ENCODE measurements at regions not wholly inside any gene's neighbourhood (a gene's known extent, or its start where the extent isn't known, plus 50 kb on each side); places are given as distances from the start of the nearest gene placed in this dataset.

DNA sequence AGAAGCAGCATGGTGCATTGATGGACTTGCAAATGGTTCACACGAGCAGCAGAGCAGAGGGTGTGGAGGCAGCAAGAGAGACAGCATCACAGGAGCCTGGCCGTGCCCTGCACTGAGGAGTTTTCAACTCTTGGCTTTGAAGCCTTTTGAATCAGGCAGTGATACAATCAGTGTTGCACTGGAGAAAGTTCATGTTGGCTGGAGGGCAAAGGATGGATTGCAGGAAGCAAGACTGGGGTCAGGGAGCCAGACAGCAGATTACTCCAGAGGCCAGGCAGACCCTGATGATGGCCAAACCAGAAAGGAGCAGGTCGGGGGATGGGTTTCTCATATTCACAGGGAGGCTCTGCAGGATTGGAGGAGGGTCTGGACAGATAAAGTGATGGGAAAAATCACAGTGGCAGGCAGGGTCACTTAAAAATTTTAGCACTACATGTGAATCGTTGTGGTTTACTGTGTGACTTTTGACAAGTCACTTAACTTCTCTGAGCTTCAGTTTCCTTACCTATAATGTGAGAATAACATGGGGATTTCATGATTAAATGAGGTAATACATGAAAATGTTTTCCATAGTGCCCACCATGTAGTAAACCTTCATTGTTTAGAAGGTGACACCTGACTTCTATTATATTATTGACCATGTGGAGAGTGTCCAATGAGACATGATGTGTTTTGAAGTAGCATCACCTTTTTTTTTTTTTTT, 125.3 kb downstream of the SALL1 start:
- no peak overlapping the region for H3K4me3 ChIP-seq (ENCODE audit: low read depth, low read length)
- TF ChIP-seq, protein P1, sequence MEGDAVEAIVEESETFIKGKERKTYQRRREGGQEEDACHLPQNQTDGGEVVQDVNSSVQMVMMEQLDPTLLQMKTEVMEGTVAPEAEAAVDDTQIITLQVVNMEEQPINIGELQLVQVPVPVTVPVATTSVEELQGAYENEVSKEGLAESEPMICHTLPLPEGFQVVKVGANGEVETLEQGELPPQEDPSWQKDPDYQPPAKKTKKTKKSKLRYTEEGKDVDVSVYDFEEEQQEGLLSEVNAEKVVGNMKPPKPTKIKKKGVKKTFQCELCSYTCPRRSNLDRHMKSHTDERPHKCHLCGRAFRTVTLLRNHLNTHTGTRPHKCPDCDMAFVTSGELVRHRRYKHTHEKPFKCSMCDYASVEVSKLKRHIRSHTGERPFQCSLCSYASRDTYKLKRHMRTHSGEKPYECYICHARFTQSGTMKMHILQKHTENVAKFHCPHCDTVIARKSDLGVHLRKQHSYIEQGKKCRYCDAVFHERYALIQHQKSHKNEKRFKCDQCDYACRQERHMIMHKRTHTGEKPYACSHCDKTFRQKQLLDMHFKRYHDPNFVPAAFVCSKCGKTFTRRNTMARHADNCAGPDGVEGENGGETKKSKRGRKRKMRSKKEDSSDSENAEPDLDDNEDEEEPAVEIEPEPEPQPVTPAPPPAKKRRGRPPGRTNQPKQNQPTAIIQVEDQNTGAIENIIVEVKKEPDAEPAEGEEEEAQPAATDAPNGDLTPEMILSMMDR (IDR thresholded peaks at IDR 0.05; ENCODE audit: borderline replicate concordance, insufficient read depth, low read depth, low read length): no peak

DNA sequence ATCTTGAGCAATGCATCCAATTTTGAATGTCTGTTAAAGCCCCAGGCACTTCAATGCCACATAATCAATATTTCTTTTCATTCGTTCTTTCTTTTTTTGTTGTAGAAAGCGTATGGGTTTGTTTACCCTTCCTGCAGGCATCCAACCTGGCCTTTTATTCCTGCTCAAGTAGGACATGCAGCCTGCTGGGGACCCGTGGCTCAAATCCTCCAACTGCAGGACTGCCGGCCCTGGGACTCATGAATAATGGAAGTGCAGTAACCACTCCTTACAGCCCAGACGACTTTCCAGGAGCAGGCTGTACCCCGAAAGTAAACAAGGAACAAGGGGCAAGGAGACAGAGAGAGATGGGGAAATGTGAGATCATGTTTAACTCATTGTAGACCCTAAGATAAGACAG, 126.4 kb downstream of the SALL1 start:
- TF ChIP-seq, protein P1 (IDR thresholded peaks at IDR 0.05; ENCODE audit: borderline replicate concordance, insufficient read depth, low read depth, low read length): no peak
- no peak overlapping the region for H3K4me3 ChIP-seq (ENCODE audit: low read depth, low read length)

DNA sequence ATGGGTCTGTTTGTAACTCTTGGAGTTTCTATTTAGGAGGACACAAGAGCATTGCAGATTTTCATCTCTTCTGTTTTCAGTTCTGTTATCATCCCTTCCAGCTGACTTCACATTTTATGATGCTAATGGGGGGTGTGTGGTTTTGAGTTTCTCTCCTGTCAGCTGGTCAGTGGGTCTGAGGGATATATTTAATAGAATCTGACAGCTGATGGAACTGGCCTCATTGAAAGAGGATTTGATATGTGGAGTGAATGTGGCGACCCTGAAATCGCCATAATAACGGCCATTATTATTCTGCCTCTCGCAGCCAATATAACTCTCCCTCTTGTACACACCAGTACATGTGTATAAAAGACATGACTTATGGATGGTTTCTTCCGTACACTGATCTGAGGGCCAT, 128.1 kb downstream of the SALL1 start:
- TF ChIP-seq, protein P1 (IDR thresholded peaks at IDR 0.05; ENCODE audit: borderline replicate concordance, insufficient read depth, low read depth, low read length): no peak
- H3K4me3 ChIP-seq (ENCODE audit: low read depth, low read length): no peak overlapping the region

DNA sequence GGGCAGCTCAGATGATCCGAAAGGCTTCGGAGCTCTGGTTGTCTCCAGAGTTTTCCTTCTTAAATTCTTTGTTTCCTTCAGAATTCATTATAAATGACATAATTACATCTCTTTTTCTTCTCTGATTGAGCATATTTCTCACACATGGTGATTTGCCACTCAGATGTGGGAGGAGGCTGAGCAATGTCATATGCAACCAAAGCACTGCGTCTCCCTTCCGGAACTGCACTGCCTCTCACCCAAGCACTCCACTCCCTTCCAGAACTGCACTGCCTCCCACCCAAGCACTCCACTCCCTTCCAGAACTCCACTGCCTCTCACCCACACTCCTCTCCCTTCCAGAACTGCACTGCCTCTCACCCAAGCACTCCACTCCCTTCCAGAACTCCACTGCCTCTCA, 131.5 kb downstream of the SALL1 start:
- H3K4me3 ChIP-seq (ENCODE audit: low read depth, low read length): no peak overlapping the region
- TF ChIP-seq, protein P1 (IDR thresholded peaks at IDR 0.05; ENCODE audit: borderline replicate concordance, insufficient read depth, low read depth, low read length): no peak

DNA sequence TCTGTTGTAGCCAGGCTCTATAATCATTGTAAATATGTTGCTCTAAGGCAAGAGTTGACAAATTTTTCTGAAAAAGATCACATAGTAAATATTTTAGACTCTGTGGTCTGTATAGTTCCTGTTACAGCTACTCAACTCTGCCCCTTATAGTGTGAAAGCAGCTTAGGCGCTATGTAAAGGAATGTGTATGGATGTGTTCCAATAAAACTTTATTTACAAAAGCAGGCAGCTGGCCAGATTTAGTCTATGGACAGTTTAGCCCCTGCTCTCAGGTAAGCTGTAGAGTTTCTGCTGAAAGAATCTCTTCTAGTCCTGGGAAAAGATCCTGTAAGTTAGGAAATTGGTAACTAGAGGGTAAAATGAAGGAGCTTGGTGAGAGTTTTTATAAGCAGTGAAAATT, 133.1 kb downstream of the SALL1 start:
- TF ChIP-seq, protein P1 (IDR thresholded peaks at IDR 0.05; ENCODE audit: borderline replicate concordance, insufficient read depth, low read depth, low read length): no peak
- H3K4me3 ChIP-seq (ENCODE audit: low read depth, low read length): no peak overlapping the region

DNA sequence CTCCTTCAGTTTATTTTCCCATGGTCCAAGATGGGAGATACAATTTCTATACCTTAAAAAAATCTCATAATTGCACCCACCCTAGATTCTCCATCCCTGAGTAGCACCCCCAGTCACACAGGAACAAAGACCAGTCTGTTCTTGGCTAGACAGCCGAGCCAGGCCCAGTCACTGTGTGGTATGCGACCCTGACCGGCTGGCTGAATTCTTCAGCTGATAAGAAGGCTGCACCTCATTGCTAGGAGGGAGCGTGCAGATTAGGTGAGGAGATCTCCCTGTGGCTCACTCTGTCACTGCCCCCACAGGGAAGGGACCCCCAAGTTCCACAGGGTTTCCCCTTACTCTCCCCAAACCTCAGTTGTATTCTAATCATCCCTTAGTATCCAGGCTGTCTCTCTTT, 138.7 kb downstream of the SALL1 start:
- TF ChIP-seq, protein P1 (IDR thresholded peaks at IDR 0.05; ENCODE audit: borderline replicate concordance, insufficient read depth, low read depth, low read length): no peak
- no peak overlapping the region for H3K4me3 ChIP-seq (ENCODE audit: low read depth, low read length)

DNA sequence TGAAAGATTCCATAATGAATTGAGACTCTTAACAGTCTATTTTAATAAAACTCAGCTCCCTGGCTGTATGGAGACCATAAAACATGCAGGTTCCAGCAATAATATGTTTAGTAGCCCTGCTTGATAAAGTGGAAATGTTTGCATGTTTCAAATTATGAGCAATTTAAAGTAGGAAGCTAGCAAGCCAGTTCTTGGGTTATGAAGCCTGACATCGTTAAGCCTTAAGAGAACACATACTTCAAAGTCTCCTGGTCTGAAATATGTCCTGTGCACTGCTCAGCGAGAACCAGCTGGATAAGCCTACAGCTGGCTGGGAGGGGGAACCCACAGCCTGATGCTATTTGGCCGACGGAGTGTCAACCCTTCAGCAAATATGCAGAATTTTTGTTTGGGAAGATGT, 140.3 kb downstream of the SALL1 start:
- TF ChIP-seq, protein P1 (IDR thresholded peaks at IDR 0.05; ENCODE audit: borderline replicate concordance, insufficient read depth, low read depth, low read length): no peak
- H3K4me3 ChIP-seq (ENCODE audit: low read depth, low read length): no peak overlapping the region
